ENCODE measurements at regions not wholly inside any gene's neighbourhood (a gene's known extent, or its start where the extent isn't known, plus 50 kb on each side); places are given as distances from the start of the nearest gene placed in this dataset.

DNA sequence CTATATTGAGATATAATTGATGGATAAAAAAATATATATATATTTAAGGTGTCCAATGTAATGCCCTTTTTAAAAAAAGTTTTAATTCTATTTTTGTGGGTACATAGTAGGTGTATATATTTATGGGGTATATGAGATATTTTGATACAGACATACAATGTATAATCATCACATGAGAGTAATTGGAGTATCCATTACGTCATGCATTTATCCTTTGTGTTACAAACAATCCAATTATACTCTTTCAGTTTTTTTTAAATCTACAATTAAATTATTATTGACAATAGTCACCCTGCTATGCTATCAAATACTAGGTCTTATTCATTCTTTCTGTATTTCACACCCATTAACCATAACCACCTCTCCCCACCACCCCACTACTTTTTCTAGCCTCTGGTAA is 66.3 kb upstream of the DIPK2B start:
- DNase-seq (ENCODE audit: low read depth in 1 of 2, low spot score in 1 of 2): no peak
- TF ChIP-seq POLR2AphosphoS5 (IDR thresholded peaks at IDR 0.05; ENCODE audit: low read depth) (no peak), CTCF (IDR thresholded peaks at IDR 0.05; ENCODE audit: insufficient read depth, low read length) (no peak), GABPA (IDR thresholded peaks at IDR 0.05; ENCODE audit: low read depth) (no peak), SPI1 (IDR thresholded peaks at IDR 0.05; ENCODE audit: borderline replicate concordance, low read depth) (no peak)
- TF ChIP-seq, protein P1, sequence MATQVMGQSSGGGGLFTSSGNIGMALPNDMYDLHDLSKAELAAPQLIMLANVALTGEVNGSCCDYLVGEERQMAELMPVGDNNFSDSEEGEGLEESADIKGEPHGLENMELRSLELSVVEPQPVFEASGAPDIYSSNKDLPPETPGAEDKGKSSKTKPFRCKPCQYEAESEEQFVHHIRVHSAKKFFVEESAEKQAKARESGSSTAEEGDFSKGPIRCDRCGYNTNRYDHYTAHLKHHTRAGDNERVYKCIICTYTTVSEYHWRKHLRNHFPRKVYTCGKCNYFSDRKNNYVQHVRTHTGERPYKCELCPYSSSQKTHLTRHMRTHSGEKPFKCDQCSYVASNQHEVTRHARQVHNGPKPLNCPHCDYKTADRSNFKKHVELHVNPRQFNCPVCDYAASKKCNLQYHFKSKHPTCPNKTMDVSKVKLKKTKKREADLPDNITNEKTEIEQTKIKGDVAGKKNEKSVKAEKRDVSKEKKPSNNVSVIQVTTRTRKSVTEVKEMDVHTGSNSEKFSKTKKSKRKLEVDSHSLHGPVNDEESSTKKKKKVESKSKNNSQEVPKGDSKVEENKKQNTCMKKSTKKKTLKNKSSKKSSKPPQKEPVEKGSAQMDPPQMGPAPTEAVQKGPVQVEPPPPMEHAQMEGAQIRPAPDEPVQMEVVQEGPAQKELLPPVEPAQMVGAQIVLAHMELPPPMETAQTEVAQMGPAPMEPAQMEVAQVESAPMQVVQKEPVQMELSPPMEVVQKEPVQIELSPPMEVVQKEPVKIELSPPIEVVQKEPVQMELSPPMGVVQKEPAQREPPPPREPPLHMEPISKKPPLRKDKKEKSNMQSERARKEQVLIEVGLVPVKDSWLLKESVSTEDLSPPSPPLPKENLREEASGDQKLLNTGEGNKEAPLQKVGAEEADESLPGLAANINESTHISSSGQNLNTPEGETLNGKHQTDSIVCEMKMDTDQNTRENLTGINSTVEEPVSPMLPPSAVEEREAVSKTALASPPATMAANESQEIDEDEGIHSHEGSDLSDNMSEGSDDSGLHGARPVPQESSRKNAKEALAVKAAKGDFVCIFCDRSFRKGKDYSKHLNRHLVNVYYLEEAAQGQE (IDR thresholded peaks at IDR 0.05; ENCODE audit: insufficient replicate concordance, low read depth): no peak
- H3K27ac ChIP-seq (replicated peaks): no peak overlapping the region

GRCh38 chrX:45266456-45266855 is 65.8 kb upstream of the DIPK2B start:
- no peaks in the 10 kb centered on the region for H3K27me3 ChIP-seq (ENCODE audit: insufficient read depth, poor library complexity, severe bottlenecking)
- no peak for TF ChIP-seq POLR2AphosphoS5 (IDR thresholded peaks at IDR 0.05; ENCODE audit: low read depth)
- TF ChIP-seq CTCF (IDR thresholded peaks at IDR 0.05; ENCODE audit: insufficient read depth, low read length): no peak
- TF ChIP-seq SPI1 (IDR thresholded peaks at IDR 0.05; ENCODE audit: borderline replicate concordance, low read depth): no peak
- no peak for TF ChIP-seq GABPA (IDR thresholded peaks at IDR 0.05; ENCODE audit: low read depth)
- TF ChIP-seq, protein P1 (IDR thresholded peaks at IDR 0.05; ENCODE audit: insufficient replicate concordance, low read depth): no peak
- no peak overlapping the region for H3K27ac ChIP-seq (replicated peaks)
- no peak overlapping the region for H3K4me3 ChIP-seq (replicated peaks; ENCODE audit: insufficient read depth, low read length)
- DNase-seq (ENCODE audit: low read depth in 1 of 2, low spot score in 1 of 2): no peak

More for the DNA sequence above, 66.3 kb upstream of the DIPK2B start:
- H3K27me3 ChIP-seq (ENCODE audit: insufficient read depth, poor library complexity, severe bottlenecking): no peaks in the 10 kb centered on the region
- no peak overlapping the region for H3K4me3 ChIP-seq (replicated peaks; ENCODE audit: insufficient read depth, low read length)

DNA sequence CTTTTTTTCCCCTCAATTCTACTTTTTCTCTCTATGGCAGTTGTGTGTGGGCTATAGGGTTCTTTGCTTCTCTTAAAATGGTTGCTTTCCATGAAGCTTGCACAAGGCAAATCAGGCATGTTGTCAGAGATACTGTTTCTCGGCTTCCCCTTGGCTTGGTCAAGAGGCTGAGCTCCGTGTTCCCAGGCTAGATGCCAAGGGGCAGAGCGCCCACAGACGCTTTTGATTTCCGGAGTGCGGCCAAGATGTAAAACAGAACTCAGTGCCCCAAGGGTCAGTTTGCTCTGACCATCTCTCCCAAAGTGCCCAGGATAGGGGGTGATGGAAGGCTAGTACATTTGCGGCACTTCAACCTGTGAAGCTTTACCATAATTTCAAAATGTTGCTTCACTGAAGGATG is 64.2 kb upstream of the DIPK2B start:
- TF ChIP-seq GABPA (IDR thresholded peaks at IDR 0.05; ENCODE audit: low read depth): no peak
- TF ChIP-seq, protein P1 (IDR thresholded peaks at IDR 0.05; ENCODE audit: insufficient replicate concordance, low read depth): no peak
- TF ChIP-seq SPI1 (IDR thresholded peaks at IDR 0.05; ENCODE audit: borderline replicate concordance, low read depth): no peak
- TF ChIP-seq POLR2AphosphoS5 (IDR thresholded peaks at IDR 0.05; ENCODE audit: low read depth): no peak
- no peak for TF ChIP-seq CTCF (IDR thresholded peaks at IDR 0.05; ENCODE audit: insufficient read depth, low read length)
- Histone ChIP-seq H3K4me3 (replicated peaks; ENCODE audit: insufficient read depth, low read length) (no peak overlapping the region), H3K27me3 (ENCODE audit: insufficient read depth, poor library complexity, severe bottlenecking) (no peaks in the 10 kb centered on the region), H3K27ac (replicated peaks) (no peak overlapping the region)
- no peak for DNase-seq (ENCODE audit: low read depth in 1 of 2, low spot score in 1 of 2)
